ENCODE measurements at regions not wholly inside any gene's neighbourhood (a gene's known extent, or its start where the extent isn't known, plus 50 kb on each side); places are given as distances from the start of the nearest gene placed in this dataset.

DNA sequence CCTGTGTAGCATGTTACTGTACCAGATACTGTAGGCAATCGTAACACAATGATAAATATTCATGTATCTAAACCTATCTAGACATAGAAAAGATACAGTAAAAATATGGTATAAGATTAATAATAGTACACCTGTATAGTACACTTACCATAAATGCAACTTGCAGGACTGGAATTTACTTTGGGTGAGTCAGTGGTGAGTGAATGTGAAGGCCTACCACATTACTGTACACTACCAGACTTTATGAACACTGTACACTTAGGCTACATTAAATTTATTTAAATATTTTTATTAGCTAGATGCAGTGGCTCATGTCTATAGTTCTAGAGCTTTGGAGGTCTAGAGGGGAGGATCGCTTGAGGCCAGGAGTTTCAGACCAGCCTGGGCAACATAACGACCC is 186.6 kb upstream of the ROPN1 start:
- DNase-seq (ENCODE audit: low read depth) = no peak

DNA sequence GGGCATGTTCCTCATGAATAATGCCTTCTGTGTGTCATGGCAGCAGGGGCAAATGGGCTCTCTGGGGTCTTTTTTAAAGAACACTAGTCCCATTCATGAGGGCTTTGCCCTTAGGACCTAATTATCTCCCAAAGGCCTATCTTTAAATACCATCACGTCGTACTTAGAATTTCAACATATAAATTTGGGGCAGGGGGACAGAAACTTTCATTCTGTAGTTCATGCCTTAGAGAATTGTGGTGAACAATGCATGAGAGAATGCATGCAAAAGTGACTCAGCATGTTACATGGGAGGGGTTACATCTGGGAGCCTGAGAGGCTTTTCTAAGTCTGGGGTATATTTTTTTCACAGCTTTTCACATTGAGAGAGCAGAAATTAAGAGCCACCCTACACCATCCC is 208.5 kb upstream of the ROPN1 start:
- no peak for DNase-seq (ENCODE audit: low read depth)

DNA sequence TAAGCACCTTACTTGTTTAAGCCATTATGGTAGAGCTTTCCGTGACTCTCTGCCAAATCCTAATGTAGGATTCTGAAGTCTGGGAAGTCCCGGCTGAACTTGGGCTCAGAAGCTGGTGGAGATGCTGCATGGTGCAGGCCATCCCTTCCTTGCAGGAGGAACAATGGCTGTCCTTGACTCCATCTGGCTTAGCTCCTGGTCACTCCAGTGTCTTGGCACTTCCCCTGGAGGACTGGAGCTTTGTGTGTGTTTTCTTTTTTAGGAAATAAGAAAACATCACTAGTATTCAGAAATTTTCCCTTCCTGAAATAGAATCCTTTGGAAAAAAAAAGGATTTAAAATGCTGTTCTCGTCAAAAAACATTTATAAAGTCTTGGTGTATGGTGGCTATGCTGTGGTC is 209.3 kb upstream of the ROPN1 start:
- no peak for DNase-seq (ENCODE audit: low read depth)

DNA sequence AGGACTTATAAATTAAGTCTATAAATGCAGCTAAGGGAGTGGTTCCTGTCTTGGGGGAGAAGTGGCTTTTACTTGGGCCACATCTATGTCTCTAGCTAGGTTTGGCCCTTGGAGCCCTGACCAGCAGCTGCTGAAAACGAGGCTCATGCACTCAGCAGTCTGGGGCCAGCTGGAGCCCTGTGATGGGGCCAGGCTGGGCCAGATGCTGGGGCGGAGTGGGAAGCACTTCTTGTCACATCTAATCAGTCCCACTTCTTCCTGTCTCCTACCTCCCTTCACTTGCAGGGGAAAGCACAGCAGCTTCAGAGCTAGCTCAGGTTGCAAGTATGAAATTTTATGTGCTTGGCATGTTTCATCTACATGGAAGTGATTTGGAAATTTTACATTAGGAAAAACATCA is 209.9 kb upstream of the ROPN1 start:
- DNase-seq (ENCODE audit: low read depth) = no peak

- no peak for DNase-seq (ENCODE audit: low read depth)
Observed at GRCh38 chr3:124202754-124203153, 210.8 kb upstream of the ROPN1 start.

DNA sequence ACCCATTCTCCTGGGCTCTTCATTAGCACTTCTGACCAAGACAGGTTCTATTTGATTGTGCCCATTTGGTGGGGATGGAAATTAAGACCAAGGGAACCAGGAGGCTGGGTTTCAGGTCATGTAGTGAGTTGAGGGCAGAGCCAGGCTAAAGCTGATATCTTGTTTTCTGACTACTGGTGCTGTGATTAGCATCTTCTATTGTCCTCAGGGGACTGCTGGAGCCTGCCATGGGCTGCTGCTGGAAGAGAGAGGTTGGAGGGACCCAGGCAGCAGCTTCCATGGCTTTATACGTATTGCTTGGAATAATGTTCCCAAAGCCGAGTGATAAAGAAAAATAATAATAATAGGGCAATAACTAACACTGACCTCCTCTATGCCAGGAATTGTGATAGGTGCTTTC is 211.4 kb upstream of the ROPN1 start:
- no peak for DNase-seq (ENCODE audit: low read depth)

DNA sequence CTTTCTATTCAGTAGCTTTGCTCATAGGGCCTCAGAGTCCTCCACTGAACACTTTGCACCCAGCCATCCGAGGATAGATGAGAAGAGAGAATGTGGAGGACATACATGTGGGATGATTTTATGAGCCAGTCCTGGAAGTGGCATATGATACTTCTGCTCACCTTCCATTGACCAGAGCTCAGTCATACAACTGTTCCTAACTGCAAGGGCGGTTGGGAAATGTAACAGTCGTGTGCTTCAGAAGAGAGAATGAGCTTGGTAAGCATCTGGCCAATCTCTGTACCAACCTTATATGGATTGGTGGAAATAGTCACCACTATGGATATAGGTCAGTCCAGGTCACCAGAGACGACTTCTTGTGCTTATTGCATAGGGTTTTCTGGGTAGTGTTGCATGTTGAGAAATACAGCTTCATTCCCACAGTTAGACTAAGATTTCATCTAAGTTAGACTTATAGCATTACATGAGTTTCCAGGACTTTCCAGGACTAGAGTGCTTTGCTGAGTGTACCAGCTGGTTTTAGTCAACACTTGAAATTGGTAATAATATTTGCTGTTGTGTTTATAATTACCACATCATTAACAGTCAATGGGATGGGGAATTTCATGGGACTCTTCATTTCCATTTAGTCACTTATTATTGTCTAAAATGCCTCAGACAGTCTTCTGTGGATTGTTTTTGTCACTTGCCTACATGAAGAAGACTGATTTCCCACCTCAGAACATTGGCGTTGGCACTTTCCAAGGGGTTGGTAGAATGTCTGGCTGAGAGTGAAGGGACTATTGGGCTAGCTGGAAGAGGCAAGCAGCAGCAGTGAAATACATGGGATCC is 214.5 kb upstream of the ROPN1 start:
- DNase-seq (ENCODE audit: low read depth) = no peak

DNA sequence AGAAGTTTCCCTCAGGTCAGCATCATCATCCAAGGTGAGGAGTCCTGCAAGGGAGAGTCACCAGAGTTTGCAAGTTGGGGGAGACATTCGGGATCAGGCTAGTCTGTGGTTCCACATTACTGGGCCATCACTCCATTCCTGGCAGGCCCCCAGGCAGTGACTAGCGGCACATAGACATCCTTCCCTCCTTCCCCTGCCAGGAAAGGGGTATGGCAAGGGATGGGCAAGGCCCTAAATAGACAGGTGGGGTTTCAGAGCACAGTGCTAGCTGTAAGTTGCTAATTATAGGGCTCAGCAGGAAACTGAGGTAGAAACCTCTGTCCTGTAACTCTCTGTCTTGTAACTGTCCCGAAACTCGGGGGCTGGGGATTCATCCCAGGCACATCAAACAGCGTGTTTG is 215.2 kb upstream of the ROPN1 start:
- DNase-seq (ENCODE audit: low read depth) = no peak

DNA sequence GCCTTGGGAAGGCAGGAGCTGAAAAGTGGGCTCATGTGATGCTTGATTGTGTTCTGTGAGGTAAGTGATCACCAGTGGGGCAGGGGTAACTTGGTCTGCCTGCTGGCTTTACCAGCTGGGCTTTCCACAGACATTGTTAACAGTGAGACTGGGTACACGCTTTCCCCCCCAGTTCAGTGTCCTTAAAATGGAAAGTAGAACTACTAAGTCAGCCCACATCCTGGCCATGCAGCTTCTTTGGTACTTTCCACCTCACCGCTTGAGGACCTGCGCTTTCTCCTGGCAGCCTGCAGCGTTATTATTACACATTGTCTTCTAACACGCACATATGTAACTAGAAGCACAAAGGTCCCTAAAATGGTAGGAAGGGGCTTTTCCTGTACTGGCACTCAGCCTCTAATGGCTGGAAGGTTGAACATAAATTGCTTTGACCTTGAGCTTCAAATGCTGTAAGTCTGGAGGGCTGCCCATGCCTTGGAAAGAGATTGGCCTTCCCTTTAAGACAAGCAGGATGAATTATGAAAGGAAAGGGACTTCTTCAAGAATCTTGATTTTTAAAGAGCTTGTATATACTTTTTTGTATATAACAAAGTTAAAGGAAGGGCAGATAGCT is 216.1 kb upstream of the ROPN1 start:
- DNase-seq (ENCODE audit: low read depth) = no peak

DNA sequence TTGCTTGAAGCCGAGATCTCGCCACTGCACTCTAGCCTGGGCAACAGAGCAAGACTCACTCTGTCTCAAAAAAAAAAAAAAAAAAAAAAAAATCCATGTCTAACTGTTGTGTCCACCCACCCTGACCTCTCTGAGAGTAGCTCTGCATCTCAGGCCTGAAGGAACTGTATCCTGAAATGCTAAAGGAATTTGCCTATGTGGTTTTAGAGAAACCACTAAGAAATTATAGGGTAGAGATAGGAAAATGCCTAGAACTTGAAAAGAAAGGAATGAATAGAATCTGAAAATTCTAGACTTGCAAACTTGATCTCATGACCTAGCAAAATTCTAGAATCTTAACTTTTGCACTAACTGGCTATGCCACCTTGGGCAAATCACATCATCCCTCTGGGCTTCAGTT is 217.5 kb upstream of the ROPN1 start:
- no peak for DNase-seq (ENCODE audit: low read depth)

DNA sequence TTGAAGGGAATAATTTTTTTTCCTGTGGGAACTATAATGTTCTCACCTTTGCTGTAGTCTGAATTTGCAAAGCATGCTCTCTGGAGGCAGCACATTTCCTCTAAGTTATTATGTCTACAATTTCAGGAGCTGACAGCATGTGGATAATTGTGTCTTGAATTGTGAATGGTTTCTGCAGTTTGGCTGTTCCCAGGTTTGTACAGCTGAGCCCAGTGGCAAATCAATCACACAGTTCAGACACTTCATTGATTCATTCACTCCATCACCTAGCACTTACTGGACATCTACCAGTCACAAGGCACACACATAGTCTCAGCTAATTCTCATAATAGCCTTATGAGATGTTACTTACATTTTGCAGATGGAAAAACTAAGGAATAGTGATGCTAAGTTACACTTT is 219.0 kb upstream of the ROPN1 start:
- DNase-seq (ENCODE audit: low read depth) = no peak

- DNase-seq (ENCODE audit: low read depth) = no peak
Observed at GRCh38 chr3:124213641-124214040, 221.7 kb upstream of the ROPN1 start.

DNA sequence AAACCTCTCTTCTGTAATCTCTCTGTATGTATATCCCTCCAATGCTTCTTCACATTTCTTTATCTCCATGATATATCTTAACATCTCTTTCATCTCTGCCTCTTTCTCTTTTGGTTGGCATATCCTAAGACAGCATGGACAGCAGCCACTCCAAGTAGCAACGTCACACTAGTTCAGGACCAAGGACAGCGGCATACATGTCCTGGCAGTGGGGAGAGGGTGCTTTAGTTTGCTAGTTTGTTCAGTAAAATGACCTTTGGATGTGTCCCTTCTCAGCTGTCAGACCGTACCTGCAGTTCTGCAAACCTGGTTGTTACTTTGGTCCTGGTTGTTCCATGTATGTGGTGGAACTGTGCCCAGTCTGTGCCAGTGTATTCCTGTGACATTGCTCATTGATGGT is 225.6 kb upstream of the ROPN1 start:
- peak; percentile 52 for DNase-seq (ENCODE audit: low read depth)

GRCh38 chr3:124221422-124221821 is 229.5 kb upstream of the ROPN1 start:
- no peak for DNase-seq (ENCODE audit: low read depth)

DNA sequence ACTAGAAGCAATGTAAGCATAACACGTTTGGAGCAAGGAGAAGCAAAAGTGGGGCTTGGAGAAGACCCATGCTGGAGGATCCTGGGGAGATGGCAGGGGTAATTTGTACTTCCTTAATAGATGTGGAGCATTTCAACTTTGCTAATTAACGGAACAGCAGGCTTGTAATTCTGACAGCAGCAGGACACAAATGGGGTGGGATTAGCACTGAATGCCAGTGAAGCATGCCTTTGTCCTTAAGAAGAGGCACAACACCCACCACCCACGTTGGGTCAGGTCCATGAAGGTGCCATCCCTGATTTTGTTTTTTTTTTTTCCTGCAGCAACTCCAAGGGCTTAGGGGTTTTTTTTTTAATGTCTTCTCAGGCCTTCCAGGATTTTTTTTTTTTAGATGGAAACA is 231.9 kb upstream of the ROPN1 start:
- no peak for DNase-seq (ENCODE audit: low read depth)

GRCh38 chr3:124227150-124227630 is 235.3 kb upstream of the ROPN1 start:
- DNase-seq (ENCODE audit: low read depth) = no peak

DNA sequence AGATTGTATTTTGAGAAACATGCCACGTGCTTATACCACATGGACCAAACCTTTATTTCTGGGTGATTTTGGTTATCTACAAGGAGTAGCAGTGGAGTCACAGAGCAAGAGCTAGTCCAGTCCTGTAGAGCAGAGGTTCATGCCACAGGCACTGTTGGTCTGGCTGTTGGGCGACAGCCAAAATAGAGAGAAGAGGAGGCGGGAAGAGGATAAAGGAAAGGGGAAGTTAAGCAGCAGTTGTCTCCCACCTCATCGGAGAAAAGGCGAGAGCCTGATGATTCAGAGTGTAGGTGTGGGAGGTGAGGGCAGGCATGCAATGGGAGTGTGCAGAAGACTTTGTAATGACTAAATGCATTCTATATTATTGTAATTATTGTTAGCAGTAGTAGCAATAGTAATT is 237.5 kb upstream of the ROPN1 start:
- DNase-seq (ENCODE audit: low read depth) = no peak

GRCh38 chr3:124229836-124230235 is 237.9 kb upstream of the ROPN1 start:
- DNase-seq (ENCODE audit: low read depth) = no peak

DNA sequence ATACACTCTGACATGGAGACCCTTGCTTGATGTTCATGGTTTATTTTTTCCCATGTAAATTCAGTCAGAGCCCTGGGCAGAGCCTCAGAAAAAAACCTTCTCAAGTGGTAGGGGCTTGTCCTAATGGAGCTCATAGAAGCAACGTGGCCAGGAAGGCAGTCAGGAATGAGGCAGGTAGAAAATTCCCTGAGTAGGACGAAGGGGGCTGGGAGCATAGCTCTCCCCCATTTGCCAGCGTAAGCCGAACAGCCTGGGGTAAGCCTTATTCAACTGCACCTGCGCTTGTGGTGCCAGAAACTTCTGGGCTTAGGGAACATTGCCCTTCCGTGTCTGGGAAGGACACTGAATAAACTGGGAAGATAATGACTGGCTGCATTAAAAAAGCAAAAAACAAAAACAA is 238.5 kb upstream of the ROPN1 start:
- no peak for DNase-seq (ENCODE audit: low read depth)

GRCh38 chr3:124230998-124231397 is 239.1 kb upstream of the ROPN1 start:
- DNase-seq (ENCODE audit: low read depth) = no peak

DNA sequence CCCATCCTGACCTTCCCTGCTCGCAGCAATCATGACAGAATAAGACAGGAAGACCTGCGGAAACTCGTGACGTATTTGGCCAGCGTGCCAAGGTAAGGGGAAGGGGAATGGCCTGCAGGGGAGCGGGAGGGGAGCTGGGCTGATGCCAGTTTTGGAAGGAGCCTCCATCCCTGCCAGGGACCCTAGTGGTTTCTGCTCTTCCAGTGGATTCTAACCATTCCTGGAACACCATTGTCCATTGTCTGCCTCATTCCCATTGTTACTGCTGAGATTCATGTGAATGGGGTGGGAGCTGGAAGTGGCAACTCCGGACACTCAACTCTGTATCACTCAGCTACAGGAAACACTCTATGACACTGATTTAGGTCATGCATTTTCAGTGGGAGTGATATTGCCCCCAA is 242.9 kb upstream of the ROPN1 start:
- no peak for DNase-seq (ENCODE audit: low read depth)

DNA sequence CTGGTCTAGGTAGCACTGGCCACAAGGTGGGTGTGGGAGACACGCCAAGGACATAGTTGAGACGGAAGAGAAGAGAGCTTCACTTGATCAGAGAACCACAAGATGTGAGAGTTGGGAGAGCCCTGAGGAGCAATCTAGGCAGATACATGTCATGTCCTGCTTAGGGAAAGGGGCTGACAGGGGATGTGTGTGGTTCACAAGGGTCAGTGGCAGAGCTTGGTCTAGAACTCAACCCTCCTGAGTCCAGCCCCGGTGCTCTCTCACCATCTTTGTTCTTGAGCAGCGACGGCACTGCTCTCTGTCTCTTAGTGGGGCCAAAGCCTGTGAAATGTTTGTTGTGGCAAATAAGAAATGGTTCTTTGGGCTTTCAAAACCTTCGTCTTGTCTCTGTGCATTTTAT is 243.5 kb upstream of the ROPN1 start:
- DNase-seq (ENCODE audit: low read depth) = no peak

DNA sequence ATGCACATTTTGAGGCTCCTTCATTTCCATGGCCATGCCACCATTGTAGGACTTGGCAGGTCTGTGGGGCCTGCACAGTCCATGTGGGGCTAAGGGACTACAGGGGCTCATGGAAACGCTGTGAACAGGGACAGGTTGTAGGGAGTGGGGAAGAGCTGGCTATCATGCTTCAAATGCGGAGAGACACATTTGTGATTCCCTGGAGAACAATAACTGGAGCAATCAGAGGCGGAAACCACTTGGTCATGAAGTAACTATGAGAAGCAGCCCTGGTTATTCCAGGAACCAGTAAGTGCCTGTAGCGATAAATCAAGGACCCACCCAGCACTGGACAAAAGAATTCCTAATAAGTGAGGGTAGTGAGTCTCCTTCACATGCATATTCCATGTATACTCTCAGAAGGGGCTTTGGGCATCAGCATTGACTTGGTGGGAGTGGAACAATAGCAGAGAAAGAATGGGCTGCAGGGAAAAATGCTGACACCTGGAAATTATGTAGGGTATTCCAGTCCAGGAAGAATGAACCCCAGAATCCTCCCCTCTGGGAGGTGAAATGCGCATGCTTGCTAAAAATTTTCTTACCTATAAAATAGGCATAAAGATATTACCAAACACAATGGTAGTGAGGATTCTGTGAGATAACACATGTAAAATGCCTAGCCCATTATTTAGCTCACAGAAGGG is 251.4 kb upstream of the ROPN1 start:
- no peak for DNase-seq (ENCODE audit: low read depth)
